WTC11 (cell line): ENCODE measurements at regions not wholly inside any gene's neighbourhood (a gene's known extent, or its start where the extent isn't known, plus 50 kb on each side); places are given as distances from the start of the nearest gene placed in this dataset.

ENCODE experiments used
- CTCF ChIP-seq: fragments of 200-600 bp; IDR thresholded peaks from 2 replicates; pipeline ENCODE4 v1.8.0; 2022; ENCODE audit warnings: antibody characterized with exemption
- NFATC4 ChIP-seq: fragments of 250-450 bp; sonication (Bioruptor Pico); IDR thresholded peaks from 2 replicates; pipeline ENCODE4 v1.9.0; 2021; ENCODE audit warnings: mild to moderate bottlenecking

GRCh38 chr12:76260390-76260748 lies 87.8 kb downstream of the BBS10 start:
- TF ChIP-seq CTCF (no peak), NFATC4 (CRISPR knock-in tag) (no peak)
